Brain microvascular endothelial cell (primary cell): ENCODE measurements at regions not wholly inside any gene's neighbourhood (a gene's known extent, or its start where the extent isn't known, plus 50 kb on each side); places are given as distances from the start of the nearest gene placed in this dataset.

ENCODE experiments used
- DNase-seq: peaks from one replicate; pipeline ENCODE4 v3.0.0-alpha.2; 2020
- H3K27ac ChIP-seq: fragments of 250-450 bp; sonication (Bioruptor Pico); 2 replicates; pipeline ENCODE4 v1.5.1; 2020; ENCODE audit warnings: mild to moderate bottlenecking, moderate library complexity
- H3K27me3 ChIP-seq: fragments of 250-450 bp; sonication (Bioruptor Pico); replicated peaks from 2 replicates; pipeline ENCODE4 v1.5.1; 2020; ENCODE audit warnings: mild to moderate bottlenecking
- H3K36me3 ChIP-seq: fragments of 250-450 bp; sonication (Bioruptor Pico); replicated peaks from 2 replicates; pipeline ENCODE4 v1.5.1; 2020; ENCODE audit warnings: mild to moderate bottlenecking
- H3K4me3 ChIP-seq: 2 replicates; pipeline ENCODE4 v1.5.1; 2011; ENCODE audit warnings: low read depth, mild to moderate bottlenecking, control low read depth, low read length, moderate library complexity
- in situ Hi-C: cut with HindIII; loops from 2 replicates; pipeline ENCODE4 v1.10.0; 2017; ENCODE audit warnings: low sequenced_read_pairs, low pct_ligation_motif_present
- TF ChIP-seq, protein P1 (sequence below): IDR thresholded peaks from 2 replicates; pipeline ENCODE4 v1.5.1; 2011; ENCODE audit warnings: low read depth, mild to moderate bottlenecking, moderate library complexity, low read length, control low read depth, inconsistent platforms; ENCODE audit errors: missing control alignments

DNA sequence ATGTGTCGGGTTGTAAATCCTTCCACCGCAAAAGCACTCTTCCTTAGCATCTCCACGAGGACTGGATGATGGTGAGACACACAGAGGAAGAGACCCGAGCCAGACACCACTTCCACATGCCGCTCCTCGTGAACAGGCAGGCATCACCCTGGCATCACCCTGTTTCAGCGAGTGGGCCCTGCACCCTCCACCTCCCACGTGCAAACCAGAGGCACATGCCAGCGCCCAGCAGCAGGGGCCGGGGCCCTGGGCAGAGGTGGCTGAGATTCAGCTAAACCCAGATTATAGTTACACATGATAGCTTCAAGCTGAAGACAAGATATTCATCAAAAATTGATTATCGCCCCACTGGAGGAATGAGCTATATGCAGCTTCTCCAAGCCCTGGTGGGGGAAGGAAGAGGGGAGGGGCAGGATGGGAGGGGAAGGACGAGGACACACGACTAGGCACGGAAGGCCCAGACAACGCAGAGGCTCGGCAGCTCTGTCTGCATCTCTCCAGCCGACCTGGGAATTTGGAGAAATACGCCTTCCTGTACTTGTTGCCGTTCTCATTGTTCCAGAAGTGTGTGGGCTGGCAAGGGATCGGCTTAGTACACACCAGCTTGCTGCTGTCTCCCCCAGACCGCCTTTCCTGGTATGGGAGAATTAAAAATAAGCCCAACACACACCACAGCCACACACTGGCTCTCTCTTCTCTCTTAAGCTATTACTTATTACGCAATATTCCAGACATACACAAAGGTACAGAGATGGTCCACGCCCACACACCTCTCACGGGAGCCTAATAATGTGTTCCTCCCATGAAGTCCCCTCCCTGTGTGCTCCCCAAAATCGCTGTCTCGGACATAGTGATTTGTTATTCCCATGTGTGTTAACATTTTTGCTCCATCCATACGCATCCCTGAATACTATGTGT is 50.4 kb upstream of the ZNF354A start:
- no peaks in the 10 kb centered on the region for H3K36me3 ChIP-seq
- no peaks in the 10 kb centered on the region for H3K27me3 ChIP-seq
- H3K27ac ChIP-seq: no peak overlapping the region
- TF ChIP-seq, protein P1, sequence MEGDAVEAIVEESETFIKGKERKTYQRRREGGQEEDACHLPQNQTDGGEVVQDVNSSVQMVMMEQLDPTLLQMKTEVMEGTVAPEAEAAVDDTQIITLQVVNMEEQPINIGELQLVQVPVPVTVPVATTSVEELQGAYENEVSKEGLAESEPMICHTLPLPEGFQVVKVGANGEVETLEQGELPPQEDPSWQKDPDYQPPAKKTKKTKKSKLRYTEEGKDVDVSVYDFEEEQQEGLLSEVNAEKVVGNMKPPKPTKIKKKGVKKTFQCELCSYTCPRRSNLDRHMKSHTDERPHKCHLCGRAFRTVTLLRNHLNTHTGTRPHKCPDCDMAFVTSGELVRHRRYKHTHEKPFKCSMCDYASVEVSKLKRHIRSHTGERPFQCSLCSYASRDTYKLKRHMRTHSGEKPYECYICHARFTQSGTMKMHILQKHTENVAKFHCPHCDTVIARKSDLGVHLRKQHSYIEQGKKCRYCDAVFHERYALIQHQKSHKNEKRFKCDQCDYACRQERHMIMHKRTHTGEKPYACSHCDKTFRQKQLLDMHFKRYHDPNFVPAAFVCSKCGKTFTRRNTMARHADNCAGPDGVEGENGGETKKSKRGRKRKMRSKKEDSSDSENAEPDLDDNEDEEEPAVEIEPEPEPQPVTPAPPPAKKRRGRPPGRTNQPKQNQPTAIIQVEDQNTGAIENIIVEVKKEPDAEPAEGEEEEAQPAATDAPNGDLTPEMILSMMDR: no peak
- no peak for DNase-seq
- H3K4me3 ChIP-seq: no peak overlapping the region
- in situ Hi-C loops: no loop called here
